DND-41 (cell line): ENCODE measurements at regions not wholly inside any gene's neighbourhood (a gene's known extent, or its start where the extent isn't known, plus 50 kb on each side); places are given as distances from the start of the nearest gene placed in this dataset.
"Not testable (repeated sequence)": the region's sequence is repeated elsewhere in the genome, so short reads cannot be mapped to it uniquely, and the experiment has no call there.

ENCODE experiments used
- ATAC-seq: fragments of 200-7000 bp; cut with Tn5 transposase; 3 replicates; pipeline ENCODE4 v1.9.1; 2021; ENCODE audit warnings: low read depth; ENCODE audit not compliant: insufficient read depth
- DNase-seq: peaks from one replicate; pipeline ENCODE4 v3.0.0-alpha.2; 2020
- H2AFZ ChIP-seq: 2 replicates; pipeline ENCODE4 v1.6.0; 2012; ENCODE audit warnings: low read depth, low read length
- H3K27ac ChIP-seq: 2 replicates; pipeline ENCODE4 v1.5.1; 2012; ENCODE audit warnings: low read length, inconsistent platforms
- H3K27me3 ChIP-seq: fragments of 200-600 bp; sonication (generic); 2 replicates; pipeline ENCODE4 v1.6.0; 2012; ENCODE audit warnings: low read length, mild to moderate bottlenecking, inconsistent platforms; ENCODE audit not compliant: insufficient read depth, poor library complexity
- H3K36me3 ChIP-seq: 2 replicates; pipeline ENCODE4 v1.5.1; 2012; ENCODE audit warnings: low read length, inconsistent platforms; ENCODE audit not compliant: insufficient read depth
- H3K4me1 ChIP-seq: 2 replicates; pipeline ENCODE4 v1.5.1; 2012; ENCODE audit warnings: mild to moderate bottlenecking, low read length; ENCODE audit not compliant: insufficient read depth
- H3K4me2 ChIP-seq: 2 replicates; pipeline ENCODE4 v1.6.0; 2012; ENCODE audit warnings: mild to moderate bottlenecking, moderate library complexity, low read length, inconsistent platforms; ENCODE audit not compliant: insufficient read depth
- H3K4me3 ChIP-seq, 2 experiments: fragments of 200-600 bp in 1 of 2; shearing (Covaris generic) in 1 of 2; 2 replicates each; pipeline ENCODE4 v1.5.1; 2012 to 2016; ENCODE audit warnings: inconsistent platforms in 2 of 2, low read length in 2 of 2, mild to moderate bottlenecking in 2 of 2, low read depth in 1 of 2, moderate library complexity in 1 of 2
- H3K79me2 ChIP-seq: 2 replicates; pipeline ENCODE4 v1.6.0; 2012; ENCODE audit warnings: low read length, inconsistent platforms; ENCODE audit not compliant: insufficient read depth
- H3K9ac ChIP-seq: 2 replicates; pipeline ENCODE4 v1.6.0; 2012; ENCODE audit warnings: low read depth, mild to moderate bottlenecking, inconsistent platforms, low read length, moderate library complexity
- H3K9me3 ChIP-seq: 2 replicates; pipeline ENCODE4 v1.5.1; 2012; ENCODE audit warnings: low read length, moderate library complexity, mild to moderate bottlenecking, inconsistent platforms; ENCODE audit not compliant: insufficient read depth, severe bottlenecking
- H4K20me1 ChIP-seq: 2 replicates; pipeline ENCODE4 v1.6.0; 2012; ENCODE audit warnings: low read length; ENCODE audit not compliant: insufficient read depth
- CTCF ChIP-seq: IDR thresholded peaks from 2 replicates; pipeline ENCODE4 v1.5.1; 2012; ENCODE audit warnings: borderline replicate concordance, low read length, moderate library complexity, mild to moderate bottlenecking; ENCODE audit not compliant: poor library complexity, severe bottlenecking; ENCODE audit errors: extremely low read depth
- EZH2 ChIP-seq: IDR thresholded peaks from 3 replicates; pipeline ENCODE4 v1.6.1; 2012; ENCODE audit warnings: borderline replicate concordance, low read depth, mild to moderate bottlenecking, moderate library complexity, low read length, inconsistent platforms; ENCODE audit not compliant: severe bottlenecking

DNA sequence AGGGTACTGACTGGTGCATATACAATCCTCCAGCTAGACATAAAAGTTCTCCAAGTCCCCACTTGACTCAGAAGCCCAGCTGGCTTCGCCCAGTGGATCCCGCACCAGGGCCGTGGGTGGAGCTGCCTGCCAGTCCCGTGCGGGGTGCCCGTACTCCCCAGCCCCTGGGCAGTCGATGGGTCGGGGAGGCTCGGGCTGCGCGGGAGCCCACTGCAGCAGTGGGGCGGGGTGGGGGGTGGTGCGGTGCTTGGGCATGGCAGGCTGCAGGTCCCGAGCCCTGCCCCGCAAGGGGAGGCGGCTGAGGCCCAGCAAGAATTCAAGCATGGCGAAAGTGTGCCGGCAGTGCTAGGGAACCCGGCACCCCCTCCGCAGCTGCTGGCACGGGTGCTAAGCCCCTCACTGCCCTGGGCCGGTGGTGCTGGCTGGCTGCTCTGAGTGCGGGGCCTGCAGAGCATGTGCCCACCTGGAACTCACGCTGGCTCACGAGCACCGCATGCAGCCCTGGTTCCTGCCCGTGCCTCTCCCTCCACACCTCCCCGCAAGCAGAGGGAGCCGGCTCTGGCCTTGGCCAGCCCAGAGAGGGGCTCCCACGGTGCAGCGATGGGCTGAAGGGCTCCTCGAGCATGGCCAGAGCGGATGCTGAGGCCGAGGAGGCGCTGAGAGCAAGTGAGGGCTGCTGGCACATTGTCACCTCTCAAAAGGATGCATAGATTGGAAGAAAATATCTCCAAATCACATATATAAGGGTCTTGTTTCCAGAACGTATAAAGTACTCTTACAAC is 68.3 kb upstream of the PIK3R4 start:
- no peaks in the 10 kb centered on the region for H4K20me1 ChIP-seq
- no peak for DNase-seq
- TF ChIP-seq EZH2: no peak
- TF ChIP-seq CTCF: no peak
- no peak overlapping the region for H3K4me3 ChIP-seq
- no peaks in the 10 kb centered on the region for H3K4me1 ChIP-seq
- H3K4me2 ChIP-seq: no peak overlapping the region
- no peaks in the 10 kb centered on the region for H3K9me3 ChIP-seq
- H3K36me3 ChIP-seq: no peaks in the 10 kb centered on the region
- no peak overlapping the region for H2AFZ ChIP-seq
- no peak overlapping the region for H3K9ac ChIP-seq
- peaks cover 6% of the 10 kb centered on the region for H3K27me3 ChIP-seq
- no peak overlapping the region for H3K27ac ChIP-seq
- ATAC-seq: no peak
- H3K79me2 ChIP-seq: no peaks in the 10 kb centered on the region

GRCh38 chr3:130816561-130817445 is 70.2 kb upstream of the PIK3R4 start:
- no peak overlapping the region for H3K27ac ChIP-seq
- no peaks in the 10 kb centered on the region for H3K36me3 ChIP-seq
- H3K4me2 ChIP-seq: no peak overlapping the region

DNA sequence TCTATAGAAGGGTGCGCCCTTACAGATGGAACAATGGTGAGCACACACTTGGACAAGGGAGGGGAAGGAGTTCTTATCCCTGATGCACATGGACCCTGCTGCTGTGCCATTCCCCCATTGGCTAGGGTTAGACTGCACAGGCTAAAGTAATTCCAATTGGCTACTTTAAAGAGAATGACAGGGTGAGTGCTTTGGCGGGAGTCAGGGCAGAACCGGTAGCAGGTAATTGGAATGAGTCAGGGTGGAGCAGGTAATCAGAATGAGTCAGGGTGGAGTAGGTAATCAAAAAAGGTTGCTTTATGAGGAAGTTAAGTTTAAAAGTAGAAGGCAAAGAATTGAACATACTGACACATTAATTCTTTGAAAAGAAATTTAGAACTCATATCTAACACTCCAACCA is 71.4 kb upstream of the PIK3R4 start:
- not testable (repeated sequence) for H2AFZ ChIP-seq, H3K9ac ChIP-seq, H3K9me3 ChIP-seq, H3K79me2 ChIP-seq, H4K20me1 ChIP-seq, DNase-seq, H3K36me3 ChIP-seq, H3K4me3 ChIP-seq, H3K4me2 ChIP-seq, ATAC-seq, H3K4me1 ChIP-seq, H3K27me3 ChIP-seq, H3K27ac ChIP-seq

More at GRCh38 chr3:130816561-130817445, 70.2 kb upstream of the PIK3R4 start:
- no peak overlapping the region for H3K4me3 ChIP-seq
- H3K79me2 ChIP-seq: no peaks in the 10 kb centered on the region
- TF ChIP-seq EZH2 (no peak), CTCF (no peak)
- H4K20me1 ChIP-seq: no peaks in the 10 kb centered on the region
- H2AFZ ChIP-seq: no peak overlapping the region
- no peaks in the 10 kb centered on the region for H3K9me3 ChIP-seq
- H3K9ac ChIP-seq: no peak overlapping the region
- DNase-seq: no peak
- peaks cover 6% of the 10 kb centered on the region for H3K27me3 ChIP-seq
- ATAC-seq: no peak
- H3K4me1 ChIP-seq: no peaks in the 10 kb centered on the region

DNA sequence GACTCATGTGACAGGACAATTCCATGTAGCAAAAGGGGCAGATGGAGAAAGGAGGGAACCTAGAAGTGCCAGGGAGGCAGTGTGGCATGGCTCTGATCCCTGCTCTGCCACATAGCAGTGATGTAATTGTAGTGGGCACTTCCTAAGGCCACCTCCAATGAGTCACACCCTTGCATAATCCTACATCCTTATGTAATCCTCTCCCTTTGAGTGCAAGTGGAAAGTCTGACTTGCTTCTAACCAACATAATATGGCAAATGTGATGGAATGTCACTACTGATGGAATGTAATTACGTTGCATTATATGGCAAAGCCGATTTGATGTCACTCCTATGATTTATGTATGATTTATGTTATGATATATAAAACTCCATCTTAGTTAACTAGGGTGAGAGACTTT is 72.9 kb upstream of the ATP2C1 start:
- Histone ChIP-seq H3K27ac (no peak overlapping the region), H3K4me3 (no peak overlapping the region), H3K4me2 (no peak overlapping the region), H2AFZ (no peak overlapping the region), H3K27me3 (peaks cover 6% of the 10 kb centered on the region), H3K9me3 (no peaks in the 10 kb centered on the region), H3K9ac (no peak overlapping the region), H4K20me1 (no peaks in the 10 kb centered on the region), H3K36me3 (no peaks in the 10 kb centered on the region), H3K4me1 (no peaks in the 10 kb centered on the region), H3K79me2 (no peaks in the 10 kb centered on the region)
- DNase-seq (no peak), ATAC-seq (no peak)
- TF ChIP-seq CTCF: no peak
- TF ChIP-seq EZH2: no peak
